ENCODE measurements at regions not wholly inside any gene's neighbourhood (a gene's known extent, or its start where the extent isn't known, plus 50 kb on each side); places are given as distances from the start of the nearest gene placed in this dataset.

DNA sequence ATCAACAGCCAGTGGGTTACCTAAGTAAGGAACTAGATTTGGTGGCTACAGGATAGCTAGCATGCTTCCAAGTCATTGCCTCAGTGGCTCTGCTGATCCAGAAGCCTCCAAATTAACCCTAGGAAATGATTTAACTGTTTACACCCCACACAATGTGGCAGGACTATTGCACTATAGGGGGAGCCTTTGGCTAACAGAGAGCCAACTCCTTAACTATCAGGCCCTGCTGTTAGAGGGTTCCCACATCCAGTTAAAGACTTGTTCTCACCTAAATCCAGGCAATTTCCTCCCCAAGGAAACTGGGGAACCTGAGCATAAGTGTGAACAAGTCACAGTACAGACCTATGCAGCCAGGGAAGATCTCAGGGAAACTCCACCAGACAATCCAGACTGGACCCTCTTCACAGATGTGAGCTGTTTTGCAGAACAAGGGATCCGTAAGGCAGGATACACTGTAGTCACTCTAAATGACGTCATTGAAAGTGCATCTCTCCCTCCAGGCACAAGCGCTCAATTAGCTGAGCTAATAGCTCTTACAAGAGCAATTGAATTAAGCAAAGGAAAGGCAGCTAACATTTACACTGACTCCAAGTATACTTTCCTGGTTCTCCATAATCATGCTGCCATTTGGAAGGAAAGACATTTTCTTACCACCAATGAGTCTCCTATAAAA lies 185.3 kb upstream of the SPOCK3 start:
- H3K9ac ChIP-seq (ENCODE audit: low read length): no peak overlapping the region
- no peak overlapping the region for H3K27ac ChIP-seq (ENCODE audit: low read depth, low read length, poor library complexity, severe bottlenecking)
- no peak overlapping the region for H3K4me3 ChIP-seq (ENCODE audit: low read depth, low read length, poor library complexity, severe bottlenecking)
- H3K9me2 ChIP-seq (ENCODE audit: low read depth, low read length): no peaks in the 10 kb centered on the region
- no peaks in the 10 kb centered on the region for H3K9me3 ChIP-seq (ENCODE audit: low read length)
- no peaks in the 10 kb centered on the region for H3K79me2 ChIP-seq (ENCODE audit: insufficient read depth, low read length)
- H3K27me3 ChIP-seq (ENCODE audit: insufficient read depth, low read length): no peaks in the 10 kb centered on the region
- no peaks in the 10 kb centered on the region for H3F3A ChIP-seq (ENCODE audit: insufficient read depth, low read length)
- no peaks in the 10 kb centered on the region for H4K20me1 ChIP-seq (ENCODE audit: insufficient read depth, low read length)
- no peaks in the 10 kb centered on the region for H3K36me3 ChIP-seq (ENCODE audit: insufficient read depth, low read length)
- H3K4me2 ChIP-seq (ENCODE audit: low read length): no peak overlapping the region
- no peak overlapping the region for H2AFZ ChIP-seq (ENCODE audit: low read length)
- no peak for TF ChIP-seq EZH2 (IDR thresholded peaks at IDR 0.05; ENCODE audit: borderline replicate concordance, low read length)
- TF ChIP-seq, protein P1, sequence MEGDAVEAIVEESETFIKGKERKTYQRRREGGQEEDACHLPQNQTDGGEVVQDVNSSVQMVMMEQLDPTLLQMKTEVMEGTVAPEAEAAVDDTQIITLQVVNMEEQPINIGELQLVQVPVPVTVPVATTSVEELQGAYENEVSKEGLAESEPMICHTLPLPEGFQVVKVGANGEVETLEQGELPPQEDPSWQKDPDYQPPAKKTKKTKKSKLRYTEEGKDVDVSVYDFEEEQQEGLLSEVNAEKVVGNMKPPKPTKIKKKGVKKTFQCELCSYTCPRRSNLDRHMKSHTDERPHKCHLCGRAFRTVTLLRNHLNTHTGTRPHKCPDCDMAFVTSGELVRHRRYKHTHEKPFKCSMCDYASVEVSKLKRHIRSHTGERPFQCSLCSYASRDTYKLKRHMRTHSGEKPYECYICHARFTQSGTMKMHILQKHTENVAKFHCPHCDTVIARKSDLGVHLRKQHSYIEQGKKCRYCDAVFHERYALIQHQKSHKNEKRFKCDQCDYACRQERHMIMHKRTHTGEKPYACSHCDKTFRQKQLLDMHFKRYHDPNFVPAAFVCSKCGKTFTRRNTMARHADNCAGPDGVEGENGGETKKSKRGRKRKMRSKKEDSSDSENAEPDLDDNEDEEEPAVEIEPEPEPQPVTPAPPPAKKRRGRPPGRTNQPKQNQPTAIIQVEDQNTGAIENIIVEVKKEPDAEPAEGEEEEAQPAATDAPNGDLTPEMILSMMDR (IDR thresholded peaks at IDR 0.05; ENCODE audit: low read length): no peak
- H3K4me1 ChIP-seq (ENCODE audit: insufficient read depth, low read length, severe bottlenecking): no peaks in the 10 kb centered on the region

GRCh38 chr4:167421201-167421600 lies 186.9 kb upstream of the SPOCK3 start:
- no peaks in the 10 kb centered on the region for H4K20me1 ChIP-seq (ENCODE audit: insufficient read depth, low read length)
- no peak for TF ChIP-seq EZH2 (IDR thresholded peaks at IDR 0.05; ENCODE audit: borderline replicate concordance, low read length)
- TF ChIP-seq, protein P1 (IDR thresholded peaks at IDR 0.05; ENCODE audit: low read length): no peak

DNA sequence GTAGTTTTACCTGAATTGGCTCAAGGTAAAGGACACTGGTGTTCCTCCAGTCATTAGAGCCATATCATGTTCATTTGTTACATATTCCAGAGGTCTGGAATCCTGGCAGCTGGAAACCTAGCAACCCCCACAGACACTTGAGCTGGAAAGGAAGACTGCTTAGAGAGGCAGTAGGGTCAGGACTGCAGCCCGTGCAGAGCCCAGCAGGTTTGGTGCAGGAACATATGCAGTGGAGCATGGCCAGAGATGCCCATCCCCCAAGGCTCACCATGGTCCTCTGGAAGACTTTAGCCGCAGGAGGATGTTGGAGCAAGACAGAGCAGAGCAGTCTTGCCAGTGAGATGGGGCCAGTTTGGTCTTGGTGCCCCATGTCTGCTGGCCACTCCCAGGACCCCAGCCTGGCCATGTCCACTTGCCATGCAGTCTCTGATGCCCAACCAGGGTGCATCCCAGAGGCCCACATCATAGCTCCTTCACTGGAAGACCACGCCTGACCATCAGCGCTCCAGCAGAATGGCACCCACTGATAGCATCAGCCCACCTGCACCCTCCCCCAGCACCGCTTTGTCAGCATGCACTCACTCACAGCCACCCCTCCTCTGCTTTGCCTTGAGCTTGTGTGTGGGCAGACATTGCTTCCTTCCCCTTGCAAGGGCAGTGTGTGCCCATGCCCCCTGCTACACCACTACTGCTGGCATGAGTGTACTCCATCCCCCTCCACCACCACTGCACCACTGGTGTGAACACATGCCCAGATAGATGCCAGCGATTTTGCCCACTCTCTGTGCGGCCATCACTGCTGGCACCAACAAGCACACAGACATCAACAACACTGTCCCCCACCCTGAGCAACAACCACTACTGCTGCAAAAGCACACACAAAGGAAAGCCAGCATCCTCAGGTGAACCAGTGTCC lies 190.3 kb upstream of the SPOCK3 start:
- TF ChIP-seq, protein P1 (IDR thresholded peaks at IDR 0.05; ENCODE audit: low read length): no peak
- Histone ChIP-seq H3K79me2 (ENCODE audit: insufficient read depth, low read length) (no peaks in the 10 kb centered on the region), H3K4me3 (ENCODE audit: low read depth, low read length, poor library complexity, severe bottlenecking) (no peak overlapping the region), H3K4me2 (ENCODE audit: low read length) (no peak overlapping the region), H4K20me1 (ENCODE audit: insufficient read depth, low read length) (no peaks in the 10 kb centered on the region), H3K27ac (ENCODE audit: low read depth, low read length, poor library complexity, severe bottlenecking) (no peak overlapping the region), H3K9ac (ENCODE audit: low read length) (no peak overlapping the region), H3K4me1 (ENCODE audit: insufficient read depth, low read length, severe bottlenecking) (no peaks in the 10 kb centered on the region), H3K27me3 (ENCODE audit: insufficient read depth, low read length) (no peaks in the 10 kb centered on the region), H2AFZ (ENCODE audit: low read length) (no peak overlapping the region), H3K9me3 (ENCODE audit: low read length) (no peaks in the 10 kb centered on the region), H3F3A (ENCODE audit: insufficient read depth, low read length) (no peaks in the 10 kb centered on the region), H3K36me3 (ENCODE audit: insufficient read depth, low read length) (no peaks in the 10 kb centered on the region), H3K9me2 (ENCODE audit: low read depth, low read length) (no peaks in the 10 kb centered on the region)

More at GRCh38 chr4:167421201-167421600, 186.9 kb upstream of the SPOCK3 start:
- Histone ChIP-seq H3K27ac (ENCODE audit: low read depth, low read length, poor library complexity, severe bottlenecking) (no peak overlapping the region), H3F3A (ENCODE audit: insufficient read depth, low read length) (no peaks in the 10 kb centered on the region), H3K79me2 (ENCODE audit: insufficient read depth, low read length) (no peaks in the 10 kb centered on the region), H3K9me3 (ENCODE audit: low read length) (no peaks in the 10 kb centered on the region), H2AFZ (ENCODE audit: low read length) (no peak overlapping the region), H3K4me3 (ENCODE audit: low read depth, low read length, poor library complexity, severe bottlenecking) (no peak overlapping the region), H3K4me1 (ENCODE audit: insufficient read depth, low read length, severe bottlenecking) (no peaks in the 10 kb centered on the region), H3K27me3 (ENCODE audit: insufficient read depth, low read length) (no peaks in the 10 kb centered on the region), H3K36me3 (ENCODE audit: insufficient read depth, low read length) (no peaks in the 10 kb centered on the region), H3K9ac (ENCODE audit: low read length) (no peak overlapping the region), H3K9me2 (ENCODE audit: low read depth, low read length) (no peaks in the 10 kb centered on the region), H3K4me2 (ENCODE audit: low read length) (no peak overlapping the region)
